ENCODE measurements at regions not wholly inside any gene's neighbourhood (a gene's known extent, or its start where the extent isn't known, plus 50 kb on each side); places are given as distances from the start of the nearest gene placed in this dataset.

- no peak for FAIRE-seq
Measured at GRCh38 chr12:13486794-13487193, 290.3 kb downstream of the EMP1 start.

GRCh38 chr12:13478650-13479181, 282.2 kb downstream of the EMP1 start:
- FAIRE-seq: no peak

GRCh38 chr12:13474381-13474780, 277.9 kb downstream of the EMP1 start:
- no peak for FAIRE-seq

- no peak for FAIRE-seq
Measured at GRCh38 chr12:13472690-13473089, 276.2 kb downstream of the EMP1 start.

GRCh38 chr12:13471471-13471870, 274.9 kb downstream of the EMP1 start:
- no peak for FAIRE-seq

GRCh38 chr12:13465635-13466034, 269.1 kb downstream of the EMP1 start:
- FAIRE-seq: no peak

- FAIRE-seq: no peak
Measured at GRCh38 chr12:13463189-13463588, 266.7 kb downstream of the EMP1 start.

GRCh38 chr12:13462450-13462849, 265.9 kb downstream of the EMP1 start:
- no peak for FAIRE-seq

- no peak for FAIRE-seq
Measured at GRCh38 chr12:13455778-13456144, 259.2 kb downstream of the EMP1 start.

- FAIRE-seq: no peak
Measured at GRCh38 chr12:13454991-13455777, 258.7 kb downstream of the EMP1 start.

GRCh38 chr12:13452955-13453570, 256.5 kb downstream of the EMP1 start:
- no peak for FAIRE-seq

- no peak for FAIRE-seq
Measured at GRCh38 chr12:13451776-13452175, 255.2 kb downstream of the EMP1 start.

- FAIRE-seq: no peak
Measured at GRCh38 chr12:13450231-13451080, 253.9 kb downstream of the EMP1 start.

GRCh38 chr12:13444076-13444475, 247.6 kb downstream of the EMP1 start:
- no peak for FAIRE-seq

GRCh38 chr12:13443498-13443897, 247.0 kb downstream of the EMP1 start:
- FAIRE-seq: no peak

- no peak for FAIRE-seq
Measured at GRCh38 chr12:13443028-13443427, 246.5 kb downstream of the EMP1 start.

GRCh38 chr12:13442457-13442856, 245.9 kb downstream of the EMP1 start:
- FAIRE-seq: no peak

- no peak for FAIRE-seq
Measured at GRCh38 chr12:13440844-13441243, 244.3 kb downstream of the EMP1 start.

- no peak for FAIRE-seq
Measured at GRCh38 chr12:13437541-13437940, 241.0 kb downstream of the EMP1 start.

GRCh38 chr12:13436696-13437391, 240.3 kb downstream of the EMP1 start:
- no peak for FAIRE-seq

GRCh38 chr12:13436182-13436581, 239.7 kb downstream of the EMP1 start:
- no peak for FAIRE-seq

- peak; percentile 33 for FAIRE-seq
Measured at GRCh38 chr12:13435235-13435933, 238.9 kb downstream of the EMP1 start.
